NCI-H1105 treated with DMSO at 0.1 percent for 48 hours (cell line): ENCODE measurements at regions not wholly inside any gene's neighbourhood (a gene's known extent, or its start where the extent isn't known, plus 50 kb on each side); places are given as distances from the start of the nearest gene placed in this dataset.
"Not testable (repeated sequence)": the region's sequence is repeated elsewhere in the genome, so short reads cannot be mapped to it uniquely, and the experiment has no call there.

ENCODE experiments used
- DNase-seq: peaks from one replicate; lab custom pipeline; 2025; lab: John Stamatoyannopoulos, UW

- no peak for DNase-seq
Observed at GRCh38 chr13:44783994-44784707, 205.1 kb downstream of the NUFIP1 start.

GRCh38 chr13:44780591-44781280 lies 204.6 kb upstream of the TSC22D1 start:
- no peak for DNase-seq

- no peak for DNase-seq
Observed at GRCh38 chr13:44778761-44779484, 202.8 kb upstream of the TSC22D1 start.

GRCh38 chr13:44775290-44775689 lies 199.2 kb upstream of the TSC22D1 start:
- DNase-seq: not testable (repeated sequence)

- no peak for DNase-seq
Observed at GRCh38 chr13:44770951-44771350, 194.8 kb upstream of the TSC22D1 start.

GRCh38 chr13:44769686-44770085 lies 193.6 kb upstream of the TSC22D1 start:
- DNase-seq: no peak

GRCh38 chr13:44768775-44769581 lies 192.8 kb upstream of the TSC22D1 start:
- DNase-seq: no peak

GRCh38 chr13:44768239-44768638 lies 192.1 kb upstream of the TSC22D1 start:
- no peak for DNase-seq

GRCh38 chr13:44765001-44765471 lies 188.9 kb upstream of the TSC22D1 start:
- DNase-seq: no peak

GRCh38 chr13:44764302-44764692 lies 188.2 kb upstream of the TSC22D1 start:
- DNase-seq: no peak

- no peak for DNase-seq
Observed at GRCh38 chr13:44763615-44764301, 187.6 kb upstream of the TSC22D1 start.

GRCh38 chr13:44762911-44763310 lies 186.8 kb upstream of the TSC22D1 start:
- no peak for DNase-seq

GRCh38 chr13:44760434-44760833 lies 184.3 kb upstream of the TSC22D1 start:
- no peak for DNase-seq

GRCh38 chr13:44759384-44760360 lies 183.5 kb upstream of the TSC22D1 start:
- peak; percentile 93 for DNase-seq

- DNase-seq: peak; percentile 25
Observed at GRCh38 chr13:44758630-44759383, 182.7 kb upstream of the TSC22D1 start.

GRCh38 chr13:44757671-44758070 lies 181.5 kb upstream of the TSC22D1 start:
- no peak for DNase-seq

GRCh38 chr13:44756276-44756810 lies 180.2 kb upstream of the TSC22D1 start:
- DNase-seq: no peak

- no peak for DNase-seq
Observed at GRCh38 chr13:44755872-44756271, 179.7 kb upstream of the TSC22D1 start.

- DNase-seq: no peak
Observed at GRCh38 chr13:44752164-44752563, 176.0 kb upstream of the TSC22D1 start.
